ENCODE measurements at regions not wholly inside any gene's neighbourhood (a gene's known extent, or its start where the extent isn't known, plus 50 kb on each side); places are given as distances from the start of the nearest gene placed in this dataset.
A peak's percentile ranks its signal among the peaks of the same experiment; 100 is the strongest.

DNA sequence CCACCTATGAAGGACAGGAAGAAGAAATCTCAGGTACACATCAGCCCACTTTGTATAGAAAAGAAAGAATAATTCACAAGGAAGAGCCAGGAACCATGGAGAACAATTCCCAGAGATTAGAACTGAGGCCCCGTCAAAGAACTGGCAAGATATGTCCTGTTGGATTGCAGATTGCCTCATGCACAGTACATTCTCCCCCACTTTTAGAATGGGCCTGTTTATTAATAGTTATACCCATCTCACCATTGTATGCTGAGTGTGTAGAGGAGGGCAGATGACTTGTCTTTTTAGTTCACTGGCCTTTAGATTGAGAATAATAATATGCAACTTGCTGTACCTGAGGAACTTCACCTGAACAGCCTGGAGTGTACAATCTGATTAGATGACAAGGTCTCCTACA is 315.6 kb upstream of the HAND2 start:
- TF ChIP-seq, protein P1, sequence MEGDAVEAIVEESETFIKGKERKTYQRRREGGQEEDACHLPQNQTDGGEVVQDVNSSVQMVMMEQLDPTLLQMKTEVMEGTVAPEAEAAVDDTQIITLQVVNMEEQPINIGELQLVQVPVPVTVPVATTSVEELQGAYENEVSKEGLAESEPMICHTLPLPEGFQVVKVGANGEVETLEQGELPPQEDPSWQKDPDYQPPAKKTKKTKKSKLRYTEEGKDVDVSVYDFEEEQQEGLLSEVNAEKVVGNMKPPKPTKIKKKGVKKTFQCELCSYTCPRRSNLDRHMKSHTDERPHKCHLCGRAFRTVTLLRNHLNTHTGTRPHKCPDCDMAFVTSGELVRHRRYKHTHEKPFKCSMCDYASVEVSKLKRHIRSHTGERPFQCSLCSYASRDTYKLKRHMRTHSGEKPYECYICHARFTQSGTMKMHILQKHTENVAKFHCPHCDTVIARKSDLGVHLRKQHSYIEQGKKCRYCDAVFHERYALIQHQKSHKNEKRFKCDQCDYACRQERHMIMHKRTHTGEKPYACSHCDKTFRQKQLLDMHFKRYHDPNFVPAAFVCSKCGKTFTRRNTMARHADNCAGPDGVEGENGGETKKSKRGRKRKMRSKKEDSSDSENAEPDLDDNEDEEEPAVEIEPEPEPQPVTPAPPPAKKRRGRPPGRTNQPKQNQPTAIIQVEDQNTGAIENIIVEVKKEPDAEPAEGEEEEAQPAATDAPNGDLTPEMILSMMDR (conservative IDR thresholded peaks at IDR 0.05; ENCODE audit: control insufficient read depth, insufficient read depth, low read depth, low read length) = no peak

DNA sequence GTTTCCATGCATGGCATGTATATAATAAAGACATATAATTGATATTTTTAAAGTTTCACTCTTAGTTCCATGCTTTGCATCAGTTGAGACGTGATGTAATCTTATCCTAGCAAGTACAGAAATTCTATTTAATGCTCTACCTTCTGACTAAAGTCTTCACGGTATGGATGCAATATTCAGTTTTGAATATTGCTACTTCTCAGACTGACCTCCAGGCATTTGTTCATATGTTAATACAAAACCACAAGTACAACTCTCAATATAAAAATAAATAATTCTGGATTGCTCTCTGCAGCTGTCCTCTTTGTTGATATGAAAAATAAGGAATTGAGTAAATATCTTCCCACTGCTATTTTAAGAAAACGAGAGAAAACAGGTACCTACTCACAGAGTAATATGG is 309.8 kb upstream of the HAND2 start:
- TF ChIP-seq, protein P1 (conservative IDR thresholded peaks at IDR 0.05; ENCODE audit: control insufficient read depth, insufficient read depth, low read depth, low read length) = no peak
- no peak for DNase-seq (ENCODE audit: low read depth)
- no peak overlapping the region for H3K4me3 ChIP-seq (ENCODE audit: control insufficient read depth, low read depth, low read length)

More for the DNA sequence above, 315.6 kb upstream of the HAND2 start:
- no peak for DNase-seq (ENCODE audit: low read depth)
- H3K4me3 ChIP-seq (ENCODE audit: control insufficient read depth, low read depth, low read length) = no peak overlapping the region

DNA sequence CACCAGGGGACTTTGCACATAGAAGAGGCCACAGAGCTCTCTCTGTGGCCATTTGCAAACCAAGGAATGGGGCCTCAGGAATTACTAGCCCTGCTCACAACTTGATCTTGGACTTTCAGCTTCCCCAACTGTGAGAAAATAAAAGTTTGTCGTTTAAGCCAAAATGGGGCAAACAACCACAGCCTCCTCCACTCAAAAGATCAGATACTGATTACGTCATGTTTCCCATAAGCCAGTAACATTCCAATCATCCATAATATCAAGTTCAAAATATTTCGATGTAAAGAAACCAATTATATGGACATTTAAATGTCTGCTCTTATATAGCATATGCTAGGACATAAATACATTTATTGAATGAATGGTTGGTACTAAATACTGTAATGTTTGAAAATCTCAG is 307.5 kb upstream of the HAND2 start:
- no peak overlapping the region for H3K4me3 ChIP-seq (ENCODE audit: control insufficient read depth, low read depth, low read length)
- TF ChIP-seq, protein P1 (conservative IDR thresholded peaks at IDR 0.05; ENCODE audit: control insufficient read depth, insufficient read depth, low read depth, low read length) = no peak
- DNase-seq (ENCODE audit: low read depth) = no peak

DNA sequence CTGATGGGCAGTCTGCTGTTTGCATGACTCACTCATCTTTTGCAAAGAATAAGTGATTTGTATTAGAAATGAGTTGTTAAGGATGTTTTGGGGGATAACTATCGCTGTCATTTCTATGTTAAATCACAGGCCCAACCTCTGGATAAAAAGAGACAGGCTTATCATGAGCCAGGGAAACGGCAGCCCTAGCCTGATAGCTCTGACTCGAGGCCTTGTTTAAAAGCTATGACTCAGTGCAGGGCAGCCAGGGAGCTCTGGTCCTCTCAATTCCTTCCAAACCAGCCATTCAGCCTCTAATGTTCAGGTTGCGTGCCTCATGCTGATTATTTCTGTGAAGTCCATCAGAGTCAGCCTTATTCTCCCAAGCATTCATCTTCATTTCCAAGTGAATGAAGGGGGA is 305.9 kb upstream of the HAND2 start:
- H3K4me3 ChIP-seq (ENCODE audit: control insufficient read depth, low read depth, low read length) = no peak overlapping the region
- TF ChIP-seq, protein P1 (conservative IDR thresholded peaks at IDR 0.05; ENCODE audit: control insufficient read depth, insufficient read depth, low read depth, low read length) = no peak
- DNase-seq (ENCODE audit: low read depth) = peak; percentile 67

DNA sequence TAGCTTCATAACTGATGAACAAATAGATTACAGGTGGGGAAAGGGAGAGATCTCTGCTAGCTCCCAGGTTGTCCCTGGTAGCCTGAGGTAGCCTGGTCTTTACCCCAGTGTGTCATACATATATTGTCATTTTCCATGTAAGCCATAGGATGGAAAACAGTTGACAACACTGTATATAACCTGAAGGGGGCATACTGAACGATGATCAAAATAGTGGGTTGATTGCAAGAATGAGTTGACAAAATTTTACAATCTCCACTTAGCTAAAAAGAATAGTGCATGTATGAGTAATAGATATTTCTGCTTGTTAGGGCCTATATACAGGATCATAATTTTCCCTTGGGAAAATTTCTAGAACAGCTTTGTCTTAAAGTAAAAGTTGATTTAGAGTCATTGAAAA is 304.1 kb upstream of the HAND2 start:
- no peak overlapping the region for H3K4me3 ChIP-seq (ENCODE audit: control insufficient read depth, low read depth, low read length)
- peak; percentile 57 for DNase-seq (ENCODE audit: low read depth)
- TF ChIP-seq, protein P1 (conservative IDR thresholded peaks at IDR 0.05; ENCODE audit: control insufficient read depth, insufficient read depth, low read depth, low read length) = peak; percentile 32

DNA sequence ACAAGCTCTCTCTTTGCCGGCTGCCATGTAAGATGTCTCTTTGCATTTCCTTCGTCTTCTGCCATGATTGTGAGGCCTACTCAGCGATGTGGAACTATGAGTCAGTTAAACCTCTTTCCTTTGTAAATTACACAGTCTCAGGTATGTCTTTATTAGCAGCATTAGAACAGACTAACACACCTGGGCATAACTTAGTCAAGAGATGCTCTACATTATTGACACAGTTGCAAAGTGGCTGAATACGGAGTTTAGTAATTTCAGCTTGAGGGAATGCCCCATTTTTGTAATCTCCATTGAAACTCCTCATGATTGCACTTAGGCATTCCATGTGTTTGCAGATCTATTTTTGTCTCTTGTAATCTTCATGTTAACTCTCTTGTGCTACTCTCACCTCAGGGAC is 299.5 kb upstream of the HAND2 start:
- DNase-seq (ENCODE audit: low read depth) = no peak
- TF ChIP-seq, protein P1 (conservative IDR thresholded peaks at IDR 0.05; ENCODE audit: control insufficient read depth, insufficient read depth, low read depth, low read length) = no peak
- H3K4me3 ChIP-seq (ENCODE audit: control insufficient read depth, low read depth, low read length) = no peak overlapping the region

DNA sequence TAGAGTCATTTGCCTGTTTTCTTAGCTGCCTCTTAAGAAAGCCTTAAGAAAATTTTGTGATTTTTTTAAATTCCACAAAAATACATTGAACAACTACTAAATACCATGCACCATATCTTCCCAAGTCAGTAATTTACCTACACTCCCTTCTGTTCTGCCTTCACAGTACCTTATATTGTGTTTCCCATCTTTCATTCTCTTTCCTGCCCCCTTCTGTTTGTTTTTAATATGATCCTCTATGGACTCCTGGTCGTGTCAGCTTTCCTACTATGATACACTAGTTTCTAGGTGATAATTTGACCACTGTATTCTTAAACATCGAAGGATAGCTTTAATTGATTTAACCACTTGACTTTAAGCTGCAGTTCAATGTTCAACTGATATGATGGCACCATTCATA is 297.7 kb upstream of the HAND2 start:
- DNase-seq (ENCODE audit: low read depth) = peak; percentile 10
- no peak overlapping the region for H3K4me3 ChIP-seq (ENCODE audit: control insufficient read depth, low read depth, low read length)
- TF ChIP-seq, protein P1 (conservative IDR thresholded peaks at IDR 0.05; ENCODE audit: control insufficient read depth, insufficient read depth, low read depth, low read length) = peak; percentile 24
